22Rv1 (cell line): ENCODE measurements at regions not wholly inside any gene's neighbourhood (a gene's known extent, or its start where the extent isn't known, plus 50 kb on each side); places are given as distances from the start of the nearest gene placed in this dataset.

ENCODE experiments used
- CTCF ChIP-seq: fragments of 450-650 bp; IDR thresholded peaks from 2 replicates; pipeline ENCODE4 v1.5.1; 2017; ENCODE audit warnings: mild to moderate bottlenecking
- ZFX ChIP-seq: fragments of 450-650 bp; IDR thresholded peaks from 2 replicates; pipeline ENCODE4 v1.6.1; 2017; ENCODE audit warnings: antibody characterized with exemption, borderline replicate concordance

DNA sequence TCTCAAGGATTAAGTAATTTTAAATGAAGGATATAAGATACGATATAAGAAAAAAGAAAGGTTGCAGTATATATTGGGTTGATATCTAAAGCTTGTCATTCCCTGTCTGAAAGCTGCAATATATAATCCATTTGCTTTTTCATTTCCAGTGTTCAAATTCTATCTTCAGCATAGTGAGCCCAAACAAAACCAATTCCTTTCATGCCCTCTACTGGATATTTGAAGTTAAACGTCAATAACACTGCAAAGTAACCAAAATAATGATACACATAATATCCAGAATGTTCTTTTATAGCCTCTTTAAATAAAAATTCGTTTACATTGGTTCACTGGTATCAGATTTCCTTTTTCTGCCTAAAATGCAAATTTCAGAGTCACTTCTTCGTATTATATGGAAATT lies 64.5 kb upstream of the DAAM1 start:
- peak; percentile 44 for TF ChIP-seq CTCF
- TF ChIP-seq ZFX, result no peak
